NCI-H1048 (cell line): ENCODE measurements at regions not wholly inside any gene's neighbourhood (a gene's known extent, or its start where the extent isn't known, plus 50 kb on each side); places are given as distances from the start of the nearest gene placed in this dataset.
"Not testable (repeated sequence)": the region's sequence is repeated elsewhere in the genome, so short reads cannot be mapped to it uniquely, and the experiment has no call there.

Source experiments
- DNase-seq: peaks from one replicate; lab custom pipeline; 2025; lab: John Stamatoyannopoulos, UW

- DNase-seq, result no peak
These were observed 147.2 kb upstream of the SFRP2 start for GRCh38 chr4:153936121-153936520.

DNA sequence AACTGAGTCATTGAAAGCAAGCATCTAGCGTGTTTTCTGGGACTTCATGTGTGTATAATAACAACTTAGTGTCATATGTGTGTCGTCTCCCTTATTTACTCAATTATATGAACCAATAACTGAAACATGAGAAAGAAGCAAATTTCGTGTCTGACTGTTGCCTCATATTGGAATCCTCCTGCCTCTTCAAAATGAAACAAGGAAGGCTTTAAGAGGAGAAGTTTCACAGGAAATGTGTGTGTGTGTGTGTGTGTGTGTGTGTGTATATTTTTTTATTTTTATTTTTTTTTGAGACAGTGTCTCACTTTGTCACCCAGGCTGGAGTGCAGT, 145.8 kb upstream of the SFRP2 start:
- DNase-seq, result no peak

- DNase-seq, result no peak
These were observed 145.2 kb upstream of the SFRP2 start for GRCh38 chr4:153933915-153934687.

DNA sequence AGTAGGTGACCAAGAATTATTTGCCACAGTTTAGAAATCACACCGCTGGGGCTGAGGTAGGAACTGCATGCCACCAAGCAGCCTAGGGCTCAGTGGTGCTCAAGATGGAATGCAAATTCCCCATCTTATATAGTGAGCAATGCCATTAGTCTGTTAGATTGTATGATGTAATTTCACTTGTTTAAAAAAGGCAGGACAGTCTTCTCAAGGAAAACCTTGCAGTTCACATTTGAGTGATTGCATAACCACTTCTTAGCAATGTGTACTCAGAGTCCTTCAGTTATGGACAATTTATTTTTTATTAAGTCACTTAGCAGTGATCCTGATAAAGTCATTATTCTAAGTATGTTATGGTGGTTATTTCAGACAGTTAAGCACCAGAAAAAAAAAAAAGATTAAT, 142.9 kb upstream of the SFRP2 start:
- no peak for DNase-seq

- no peak for DNase-seq
These were observed 140.8 kb upstream of the SFRP2 start for GRCh38 chr4:153929675-153930074.

DNA sequence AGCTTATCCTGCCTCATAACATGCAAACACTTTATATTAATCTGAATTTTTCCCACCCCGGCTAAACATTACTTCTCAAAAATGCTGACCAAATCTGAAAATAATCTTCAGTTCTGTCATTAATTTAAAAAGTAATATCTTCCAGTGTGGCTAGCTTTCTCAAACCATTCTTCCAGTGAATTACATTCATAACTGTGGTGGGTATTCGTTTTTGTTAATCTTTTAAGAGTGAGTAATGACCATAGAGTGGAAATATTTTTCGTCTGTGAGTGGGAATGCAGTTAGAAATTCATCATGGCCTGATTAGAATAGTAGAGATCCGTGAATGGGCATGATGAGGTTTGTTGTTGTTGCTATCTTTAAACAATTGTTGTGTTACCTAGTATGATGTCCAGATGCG, 138.6 kb upstream of the SFRP2 start:
- no peak for DNase-seq

- no peak for DNase-seq
These were observed 133.3 kb upstream of the SFRP2 start for GRCh38 chr4:153922148-153922547.

DNA sequence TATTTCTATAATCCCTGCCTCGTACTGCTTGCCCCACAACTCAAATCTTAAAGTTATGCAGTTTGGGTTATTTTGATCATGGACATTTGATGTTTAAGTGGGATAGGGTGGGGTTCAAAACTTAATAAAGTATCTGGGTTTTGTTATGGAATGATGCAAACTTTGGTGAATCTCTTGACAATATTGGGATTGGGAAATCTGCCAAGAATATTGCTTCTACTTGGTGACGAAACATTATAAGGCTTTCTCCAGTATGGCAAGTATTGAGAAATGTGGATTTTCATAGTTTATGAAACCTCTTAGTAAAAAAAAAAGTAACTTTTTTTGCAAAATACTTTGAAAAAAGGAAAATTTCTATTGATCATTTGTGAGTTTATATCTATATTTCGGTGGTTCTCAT, 130.8 kb upstream of the SFRP2 start:
- DNase-seq, result no peak

DNA sequence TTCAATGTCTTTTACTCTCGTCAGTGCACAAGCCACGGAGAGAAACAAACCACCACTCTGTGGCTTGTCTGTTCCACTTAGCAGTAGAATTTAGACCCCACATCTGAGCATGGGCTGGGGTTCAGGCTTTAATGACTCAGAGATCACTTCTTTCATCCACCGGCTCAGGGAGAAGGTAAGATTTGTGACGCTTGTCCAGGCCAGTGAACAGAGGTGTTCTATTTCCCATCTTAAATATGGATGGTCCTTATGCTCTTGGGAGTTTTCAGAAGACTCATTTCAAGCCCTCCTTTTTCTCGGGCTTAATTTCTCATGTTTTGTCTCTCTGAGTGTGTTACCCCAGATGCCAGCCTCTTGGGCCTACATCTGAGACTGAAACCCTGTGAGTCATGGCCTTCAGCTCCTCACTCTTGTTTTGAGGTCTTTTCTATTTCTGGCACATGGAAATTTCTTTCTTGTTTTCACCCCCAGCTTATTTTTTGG, 127.4 kb upstream of the SFRP2 start:
- no peak for DNase-seq

GRCh38 chr4:153912301-153912700, 123.4 kb upstream of the SFRP2 start:
- DNase-seq, result no peak

GRCh38 chr4:153909672-153910071, 120.8 kb upstream of the SFRP2 start:
- DNase-seq, result no peak

GRCh38 chr4:153906231-153906630, 117.3 kb upstream of the SFRP2 start:
- DNase-seq, result no peak

DNA sequence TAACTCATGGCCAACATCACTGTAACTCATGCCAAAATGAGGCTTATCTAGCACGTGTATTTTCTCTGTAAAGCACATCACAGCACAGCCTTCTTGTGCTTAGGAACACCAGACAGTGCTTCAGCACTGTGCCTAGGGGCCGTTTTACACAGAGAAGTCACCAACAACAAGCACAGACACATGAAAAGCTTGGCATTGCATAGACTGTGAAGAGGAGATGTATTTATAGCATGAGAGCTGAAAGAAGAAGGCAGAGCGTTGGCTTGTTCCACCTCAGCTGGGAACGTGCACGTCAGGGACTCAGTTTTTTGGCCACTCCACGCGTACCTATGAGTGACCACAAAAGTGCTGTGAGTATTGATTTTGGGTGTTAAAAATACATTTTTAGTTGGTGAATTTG, 116.3 kb upstream of the SFRP2 start:
- DNase-seq, result no peak

DNA sequence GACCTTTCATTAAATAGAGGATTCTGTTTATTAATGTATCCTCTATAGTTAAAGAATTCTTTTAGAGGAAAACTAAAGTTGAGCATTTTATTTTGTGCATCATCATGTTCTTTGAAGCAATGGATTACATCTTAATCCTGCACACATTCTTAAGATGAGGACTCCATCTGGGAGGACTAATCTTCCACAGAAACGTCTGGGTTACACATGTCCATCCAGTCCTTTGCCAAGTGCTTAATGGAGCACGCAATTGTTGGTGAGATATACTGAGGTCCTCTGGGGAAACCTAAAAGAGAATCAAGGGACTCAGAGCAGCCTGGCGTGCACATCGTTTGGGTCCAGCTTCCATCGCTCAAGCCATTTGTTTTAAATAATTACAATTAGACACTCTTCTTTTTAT, 115.1 kb upstream of the SFRP2 start:
- no peak for DNase-seq

DNA sequence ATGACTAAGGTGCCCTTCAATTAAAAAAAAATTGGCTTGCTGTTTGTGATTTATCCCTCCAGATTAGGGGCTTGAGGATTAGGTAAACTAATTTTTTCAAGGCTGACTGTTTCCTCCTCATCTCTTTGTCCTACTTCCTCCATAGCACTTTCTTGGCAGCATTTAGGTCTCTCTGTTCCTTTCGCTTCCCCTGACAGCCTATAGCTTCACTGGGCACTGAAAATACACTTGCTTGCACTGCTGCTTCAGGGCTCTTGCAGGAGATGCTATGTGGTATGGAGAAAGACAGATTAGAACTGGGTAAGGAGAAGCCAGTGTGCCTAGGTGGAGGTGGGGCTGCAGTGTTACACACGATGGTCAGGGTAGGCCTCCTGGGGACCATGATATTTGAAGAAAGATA, 112.3 kb upstream of the SFRP2 start:
- no peak for DNase-seq

DNA sequence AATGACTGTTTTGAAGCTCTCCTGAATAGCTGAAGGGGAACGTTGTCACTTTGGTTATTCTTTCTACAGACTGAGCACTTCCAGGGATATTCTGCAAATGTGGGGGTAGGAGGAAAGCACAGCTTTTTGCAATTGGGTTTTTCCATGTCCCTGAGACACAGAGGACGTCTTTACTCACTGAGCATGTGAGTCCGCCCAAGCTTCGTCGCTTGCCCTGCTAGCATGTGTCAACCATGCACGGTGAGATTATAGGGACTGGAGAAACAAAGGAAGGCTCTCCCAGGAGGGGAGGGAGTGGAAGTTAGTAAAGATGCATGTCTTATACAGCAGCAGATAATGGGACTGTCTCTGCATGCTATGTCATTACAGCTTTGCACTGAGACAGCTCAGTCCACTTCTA, 111.5 kb upstream of the SFRP2 start:
- no peak for DNase-seq

DNA sequence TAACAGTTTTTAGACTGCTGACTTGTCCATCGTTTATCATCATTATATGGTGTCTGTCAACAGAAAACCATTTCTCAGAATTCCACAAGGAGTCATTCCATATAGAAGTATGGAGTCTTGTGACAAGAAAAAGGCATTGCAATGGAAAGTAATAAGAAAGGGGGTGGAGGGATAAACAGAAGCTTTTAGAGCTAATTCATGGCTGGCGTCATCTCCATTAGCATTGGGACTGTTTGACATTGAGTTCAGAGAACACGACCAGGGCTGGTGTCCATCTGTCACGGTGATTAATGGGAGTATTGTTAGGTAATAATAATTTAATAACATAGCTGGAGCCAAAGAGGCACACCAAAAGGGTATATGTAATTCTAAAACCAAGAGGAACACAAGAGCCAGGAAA, 101.9 kb upstream of the SFRP2 start:
- DNase-seq, result no peak

- no peak for DNase-seq
These were observed 98.3 kb upstream of the SFRP2 start for GRCh38 chr4:153887217-153887616.

- DNase-seq, result no peak
These were observed 95.4 kb upstream of the SFRP2 start for GRCh38 chr4:153884325-153884724.

DNA sequence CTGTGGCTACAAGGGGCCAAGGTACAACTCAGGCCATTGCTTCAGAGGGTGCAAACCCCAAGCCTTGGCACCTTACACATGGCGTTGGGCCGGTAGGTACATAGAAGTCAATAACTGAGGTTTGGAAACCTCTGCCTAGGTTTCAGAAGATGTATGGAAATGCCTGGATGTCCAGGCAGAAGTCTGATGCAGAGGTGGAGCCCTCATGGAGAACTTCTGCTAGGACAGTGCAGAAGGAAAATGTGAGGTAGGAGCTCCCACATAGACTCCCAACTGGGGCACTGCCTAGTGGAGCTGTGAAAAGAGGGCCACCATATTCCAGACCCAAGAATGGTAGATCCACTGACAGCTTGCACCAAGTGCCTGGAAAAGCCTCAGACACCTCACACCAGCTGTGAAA, 92.1 kb upstream of the SFRP2 start:
- no peak for DNase-seq

DNA sequence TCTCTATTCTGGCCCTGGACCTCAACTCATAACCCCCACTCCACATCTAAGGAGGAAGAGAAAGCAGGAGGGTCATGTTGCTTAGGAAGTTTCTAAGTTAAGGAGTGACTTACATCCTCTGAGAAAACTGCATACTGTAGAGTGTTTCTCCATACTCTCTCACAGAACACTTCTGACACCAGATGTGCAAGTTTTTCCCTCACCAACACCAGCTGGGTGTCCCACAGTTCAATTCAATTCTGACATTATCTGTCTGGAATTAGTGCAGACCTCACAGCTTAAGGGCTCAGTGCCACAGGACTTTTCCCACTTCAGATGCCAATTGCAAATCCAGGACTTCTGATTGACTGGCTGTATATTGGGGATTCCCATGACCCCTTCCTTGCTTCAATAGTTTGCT, 89.0 kb upstream of the SFRP2 start:
- no peak for DNase-seq

DNA sequence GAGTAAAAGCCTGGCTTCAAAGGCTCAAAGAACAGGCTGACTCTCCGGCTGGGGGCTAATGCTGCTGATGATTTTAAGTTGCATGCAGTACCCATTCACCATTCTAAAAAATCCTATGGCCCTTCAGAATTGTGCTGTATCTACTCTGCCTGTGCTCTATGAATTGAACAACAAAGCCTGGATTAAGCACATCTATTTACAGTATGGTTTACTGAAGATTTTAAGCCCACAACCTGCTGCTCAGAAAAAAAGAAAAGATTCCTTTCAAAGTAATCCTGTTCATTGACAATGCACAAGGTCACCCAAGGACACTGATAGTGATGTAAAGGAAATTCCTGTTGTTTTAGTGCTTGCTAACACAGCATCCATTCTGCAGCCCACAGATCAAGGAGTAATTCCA, 84.9 kb upstream of the SFRP2 start:
- DNase-seq, result no peak

- not testable (repeated sequence) for DNase-seq
These were observed 77.9 kb upstream of the SFRP2 start for GRCh38 chr4:153866766-153867165.

DNA sequence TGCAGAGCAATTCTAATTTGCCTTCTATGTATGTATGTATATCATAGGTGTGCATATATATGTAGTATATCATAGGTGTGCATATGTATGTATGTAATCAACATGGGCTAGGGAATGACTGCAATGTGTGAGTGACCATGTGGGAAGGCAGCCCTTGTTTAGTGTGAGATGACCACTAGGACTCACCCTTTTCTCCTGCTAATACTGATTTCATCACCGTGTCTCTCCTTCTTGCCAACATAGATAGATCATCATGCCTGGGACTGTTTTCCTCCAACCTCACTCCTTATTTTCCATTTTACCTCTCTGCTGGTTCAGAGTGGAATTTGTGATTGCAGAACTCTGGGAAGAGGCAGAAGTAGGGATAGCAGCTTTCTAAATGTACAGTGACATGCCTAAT, 63.6 kb upstream of the SFRP2 start:
- DNase-seq, result no peak
